A549 (cell line): ENCODE measurements at regions not wholly inside any gene's neighbourhood (a gene's known extent, or its start where the extent isn't known, plus 50 kb on each side); places are given as distances from the start of the nearest gene placed in this dataset.

ENCODE experiments used
- ATAC-seq, 2 experiments: fragments of 200-7000 bp in 1 of 2; fragments of >200 bp in 1 of 2; cut with Nextera tagmentation in 1 of 2; cut with Tn5 transposase in 1 of 2; 3 replicates each; pipeline versions ENCODE4 v1.8.0 to v1.9.1; 2018 to 2020; ENCODE audit warnings: mild to moderate bottlenecking in 1 of 2, moderate library complexity in 1 of 2
- CTCF ChIA-PET: fragments of 300-600 bp; sonication (Branson Sonifier 250); formaldehyde crosslinking; extraction: SDS; loops from one replicate; lab custom pipeline; 2021; ENCODE audit warnings: antibody characterized with exemption, inconsistent platforms; lab: Yijun Ruan, JAX
- POLR2A ChIA-PET: fragments of 350-600 bp; formaldehyde crosslinking; extraction: SDS; loops from one replicate; lab custom pipeline; 2021; ENCODE audit warnings: antibody characterized with exemption, inconsistent platforms; lab: Yijun Ruan, JAX
- DNase-seq, 2 experiments: peaks; one replicate each; pipeline versions ENCODE4 v3.0.0 to v3.0.0-alpha.2; 2011 to 2016; ENCODE audit warnings: low read depth in 1 of 2, low spot score in 1 of 2
- FAIRE-seq: peaks from 2 replicates; lab custom pipeline; 2011; peaks lifted over from hg19 to GRCh38; lab: Jason Lieb, UNC
- H3K27ac ChIP-seq, 2 experiments: fragments of >200 bp; sonication (Bioruptor Twin); formaldehyde crosslinking; 3 replicates each; pipeline ENCODE4 v1.5.1; 2016 to 2017
- H3K4me1 ChIP-seq: fragments of >200 bp; sonication (Bioruptor Twin); formaldehyde crosslinking; 3 replicates; pipeline ENCODE4 v1.6.1; 2016
- H3K4me2 ChIP-seq: fragments of >200 bp; sonication (Bioruptor Twin); formaldehyde crosslinking; 3 replicates; pipeline ENCODE4 v1.6.1; 2016
- H3K4me3 ChIP-seq: fragments of >200 bp; sonication (Bioruptor Twin); formaldehyde crosslinking; 3 replicates; pipeline ENCODE4 v1.5.1; 2016
- H3K9me3 ChIP-seq: fragments of >200 bp; sonication (Bioruptor Twin); formaldehyde crosslinking; 3 replicates; pipeline ENCODE4 v1.6.1; 2016
- ATOH8 ChIP-seq: fragments of 250-450 bp; sonication (Bioruptor Pico); IDR thresholded peaks from 2 replicates; pipeline ENCODE4 v1.5.0; 2020; ENCODE audit warnings: low read depth, mild to moderate bottlenecking, moderate library complexity
- BCL3 ChIP-seq: fragments of >200 bp; sonication (Bioruptor Twin); formaldehyde crosslinking; IDR thresholded peaks from 3 replicates; pipeline ENCODE4 v1.6.1; 2016
- BHLHE40 ChIP-seq: IDR thresholded peaks from 2 replicates; pipeline ENCODE4 v1.6.1; 2012; ENCODE audit warnings: low read depth, low read length, inconsistent platforms
- CBX2 ChIP-seq: fragments of 200-600 bp; sonication (generic); IDR thresholded peaks from 2 replicates; pipeline ENCODE4 v1.6.1; 2016; ENCODE audit warnings: low read depth, mild to moderate bottlenecking, borderline replicate concordance
- CEBPB ChIP-seq, 2 experiments: fragments of >200 bp in 1 of 2; sonication (Bioruptor Twin) in 1 of 2; formaldehyde crosslinking in 1 of 2; IDR thresholded peaks; 2 replicates each; pipeline ENCODE4 v1.6.1; 2012 to 2016
- CHD4 ChIP-seq: fragments of 200-600 bp; sonication (generic); IDR thresholded peaks from 2 replicates; pipeline ENCODE4 v1.6.1; 2016; ENCODE audit warnings: antibody characterized with exemption, mild to moderate bottlenecking, borderline replicate concordance
- CTCF ChIP-seq: fragments of >200 bp; sonication (Bioruptor Twin); formaldehyde crosslinking; IDR thresholded peaks from 3 replicates; pipeline ENCODE4 v1.5.1; 2016
- EHMT2 ChIP-seq: fragments of 200-600 bp; sonication (generic); IDR thresholded peaks from 2 replicates; pipeline ENCODE4 v1.6.1; 2016; ENCODE audit warnings: antibody characterized with exemption, low read depth, mild to moderate bottlenecking, moderate library complexity
- EP300 ChIP-seq, 2 experiments: fragments of >200 bp; sonication (Bioruptor Twin); formaldehyde crosslinking; IDR thresholded peaks; 2 replicates in 1 of 2; 3 replicates in 1 of 2; pipeline ENCODE4 v1.6.1; 2016 to 2017
- FOSB ChIP-seq: fragments of 250-450 bp; sonication (Bioruptor Pico); IDR thresholded peaks from 2 replicates; pipeline ENCODE4 v1.5.0; 2020; ENCODE audit warnings: mild to moderate bottlenecking, moderate library complexity
- HDAC2 ChIP-seq: fragments of 200-600 bp; sonication (generic); IDR thresholded peaks from 2 replicates; pipeline ENCODE4 v1.6.1; 2016
- HEYL ChIP-seq: fragments of 250-450 bp; sonication (Bioruptor Pico); IDR thresholded peaks from 2 replicates; pipeline ENCODE4 v1.8.0; 2021; ENCODE audit warnings: mild to moderate bottlenecking, moderate library complexity
- HOXA7 ChIP-seq: fragments of 250-450 bp; sonication (Bioruptor Pico); IDR thresholded peaks from 2 replicates; pipeline ENCODE4 v1.5.0; 2020; ENCODE audit warnings: mild to moderate bottlenecking, moderate library complexity
- HOXB13 ChIP-seq: fragments of 250-450 bp; sonication (Bioruptor Pico); IDR thresholded peaks from 2 replicates; pipeline ENCODE4 v1.5.0; 2020; ENCODE audit warnings: low read depth, mild to moderate bottlenecking, moderate library complexity
- KDM5A ChIP-seq: fragments of 200-600 bp; sonication (generic); IDR thresholded peaks from 2 replicates; pipeline ENCODE4 v1.6.1; 2016; ENCODE audit warnings: antibody characterized with exemption, mild to moderate bottlenecking
- MAFK ChIP-seq: fragments of 450-650 bp; IDR thresholded peaks from 2 replicates; pipeline ENCODE4 v1.6.1; 2014; ENCODE audit not compliant: partially characterized antibody
- MAZ ChIP-seq: fragments of 150-350 bp; IDR thresholded peaks from 2 replicates; pipeline ENCODE4 v1.6.1; 2014; ENCODE audit warnings: antibody characterized with exemption, low read depth, low read length, borderline replicate concordance
- PBX3 ChIP-seq: IDR thresholded peaks from 2 replicates; pipeline ENCODE4 v1.6.1; 2012
- POLR2AphosphoS2 ChIP-seq: conservative IDR thresholded peaks from 2 replicates; pipeline ENCODE4 v1.6.1; 2012; ENCODE audit warnings: low read length, improper control_type of control experiment, inconsistent platforms
- RARB ChIP-seq: fragments of 250-450 bp; sonication (Bioruptor Pico); IDR thresholded peaks from 2 replicates; pipeline ENCODE4 v1.8.0; 2021; ENCODE audit warnings: mild to moderate bottlenecking, moderate library complexity
- REST ChIP-seq: fragments of 200-600 bp; sonication (generic); IDR thresholded peaks from 2 replicates; pipeline ENCODE4 v1.6.1; 2016; ENCODE audit warnings: antibody characterized with exemption, mild to moderate bottlenecking, moderate library complexity
- RFX5 ChIP-seq: fragments of 450-650 bp; IDR thresholded peaks from 2 replicates; pipeline ENCODE4 v1.7.1; 2014; ENCODE audit warnings: antibody characterized with exemption, mild to moderate bottlenecking, moderate library complexity
- SMC3 ChIP-seq: fragments of >200 bp; sonication (Bioruptor Twin); formaldehyde crosslinking; IDR thresholded peaks from 3 replicates; pipeline ENCODE4 v1.6.1; 2018; ENCODE audit warnings: inconsistent platforms
- TP53 ChIP-seq: fragments of 250-450 bp; sonication (Bioruptor Pico); IDR thresholded peaks from 2 replicates; pipeline ENCODE4 v1.5.0; 2021; ENCODE audit warnings: mild to moderate bottlenecking, moderate library complexity
- USF2 ChIP-seq: fragments of 450-650 bp; IDR thresholded peaks from 2 replicates; pipeline ENCODE4 v1.6.1; 2014; ENCODE audit warnings: antibody characterized with exemption
- ZC3H11A ChIP-seq: fragments of 450-650 bp; IDR thresholded peaks from 2 replicates; pipeline ENCODE4 v1.6.1; 2014; ENCODE audit warnings: antibody characterized with exemption, mild to moderate bottlenecking
- ZSCAN20 ChIP-seq: fragments of 250-450 bp; sonication (Bioruptor Pico); IDR thresholded peaks from 2 replicates; pipeline ENCODE4 v1.8.0; 2022; ENCODE audit warnings: mild to moderate bottlenecking, moderate library complexity
- WGBS: methylation state at CpG from one replicate; pipeline ENCODE4 v1.1.6; 2017; ENCODE audit errors: missing lambda C conversion rate; 5-methylcytosine and 5-hydroxymethylcytosine counted together

GRCh38 chrX:127129510-127129909 lies 310.0 kb downstream of the PRR32 start:
- ATAC-seq (no peak), DNase-seq (no peak), FAIRE-seq (no peak)
- ChIA-PET CTCF (no interaction called here), POLR2A (no interaction called here)
- 13% methylated on average over 2 of the region's 2 CpGs for WGBS
- no peak overlapping the region for H3K27ac ChIP-seq
- no peak for TF ChIP-seq ZC3H11A
- TF ChIP-seq HDAC2: no peak
- TF ChIP-seq POLR2AphosphoS2: no peak
- TF ChIP-seq EP300 (IDR thresholded peaks at IDR 0.05): no peak
- no peak for TF ChIP-seq MAFK
- no peak for TF ChIP-seq HOXA7 (CRISPR knock-in tag)
- TF ChIP-seq REST: no peak
- TF ChIP-seq SMC3: no peak
- no peak for TF ChIP-seq RARB
- no peak for TF ChIP-seq USF2
- TF ChIP-seq ZSCAN20: no peak
- TF ChIP-seq BHLHE40: no peak
- TF ChIP-seq HOXB13: no peak
- no peak for TF ChIP-seq CHD4
- TF ChIP-seq EHMT2: no peak
- TF ChIP-seq CEBPB (IDR thresholded peaks at IDR 0.05): no peak
- no peak for TF ChIP-seq ATOH8 (CRISPR knock-in tag)
- no peak for TF ChIP-seq MAZ
- TF ChIP-seq BCL3: no peak
- H3K4me2 ChIP-seq: no peak overlapping the region
- H3K4me3 ChIP-seq: no peak overlapping the region
- no peaks in the 10 kb centered on the region for H3K9me3 ChIP-seq
- no peaks in the 10 kb centered on the region for H3K4me1 ChIP-seq

- 0% methylated on average over 1 of the region's 1 CpG for WGBS
- CTCF ChIA-PET: no interaction called here
- no peak for TF ChIP-seq POLR2AphosphoS2
- no peak for TF ChIP-seq MAZ
- no peak for TF ChIP-seq BHLHE40
- no peak for TF ChIP-seq PBX3
- TF ChIP-seq CTCF: no peak
- TF ChIP-seq HEYL (CRISPR knock-in tag): no peak
- no peak for TF ChIP-seq CEBPB (IDR thresholded peaks at IDR 0.05)
- no peak for TF ChIP-seq HOXA7 (CRISPR knock-in tag)
- no peak for TF ChIP-seq RFX5
- no peak for TF ChIP-seq BCL3
- TF ChIP-seq CBX2: no peak
- TF ChIP-seq KDM5A: no peak
- no peak for TF ChIP-seq USF2
- TF ChIP-seq TP53 (CRISPR knock-in tag): no peak
- no peak for TF ChIP-seq FOSB (CRISPR knock-in tag)
Observed at GRCh38 chrX:127138218-127138617, 318.7 kb downstream of the PRR32 start.

More at GRCh38 chrX:127138218-127138617, 318.7 kb downstream of the PRR32 start:
- no peak for ATAC-seq
- no peak for DNase-seq
- Histone ChIP-seq H3K4me1 (no peaks in the 10 kb centered on the region), H3K27ac (no peak overlapping the region), H3K9me3 (no peaks in the 10 kb centered on the region), H3K4me2 (no peak overlapping the region), H3K4me3 (no peak overlapping the region)
- POLR2A ChIA-PET: no interaction called here
- FAIRE-seq: no peak
